ENCODE measurements at regions not wholly inside any gene's neighbourhood (a gene's known extent, or its start where the extent isn't known, plus 50 kb on each side); places are given as distances from the start of the nearest gene placed in this dataset.
"Not testable (repeated sequence)": the region's sequence is repeated elsewhere in the genome, so short reads cannot be mapped to it uniquely, and the experiment has no call there.

- TF ChIP-seq WT1 (tag by site-specific recombination; IDR thresholded peaks at IDR 0.05), result no peak
- TF ChIP-seq PRDM1 (tag by site-specific recombination; IDR thresholded peaks at IDR 0.05), result no peak
- TF ChIP-seq ZNF202 (tag by site-specific recombination; IDR thresholded peaks at IDR 0.05; ENCODE audit: borderline replicate concordance), result no peak
Observed at GRCh38 chr2:144642131-144642530, 122.2 kb upstream of the ZEB2 start (continued).

- H3K36me3 ChIP-seq (ENCODE audit: control insufficient read depth in 2 of 2, insufficient read depth in 1 of 2, low read length in 2 of 2); H3K9me3 ChIP-seq (ENCODE audit: control insufficient read depth, insufficient read depth, low read depth, low read length); CTCF ChIA-PET: not testable (repeated sequence)
Observed at GRCh38 chr2:144638250-144638649, 118.3 kb upstream of the ZEB2 start.

GRCh38 chr2:144636860-144637259 is 116.9 kb upstream of the ZEB2 start:
- H3K9me3 ChIP-seq (ENCODE audit: control insufficient read depth, insufficient read depth, low read depth, low read length); CTCF ChIA-PET; POLR2A ChIA-PET: not testable (repeated sequence)

More at GRCh38 chr2:144638250-144638649, 118.3 kb upstream of the ZEB2 start:
- H3K27ac ChIP-seq (ENCODE audit: extremely low read depth, low read depth, low read length); POLR2A ChIA-PET; H3K4me3 ChIP-seq (ENCODE audit: low read depth, low read length); H3K4me1 ChIP-seq (ENCODE audit: control insufficient read depth, insufficient read depth, low read length): not testable (repeated sequence)

GRCh38 chr2:144632809-144633208 is 112.9 kb upstream of the ZEB2 start:
- H3K36me3 ChIP-seq (ENCODE audit: control insufficient read depth in 2 of 2, insufficient read depth in 1 of 2, low read length in 2 of 2), result no peaks in the 10 kb centered on the region
- TF ChIP-seq ZNF76 (tag by site-specific recombination; IDR thresholded peaks at IDR 0.05; ENCODE audit: borderline replicate concordance, low read depth) (no peak), ZFHX2 (tag by site-specific recombination; conservative IDR thresholded peaks at IDR 0.05) (no peak), ZNF48 (tag by site-specific recombination; IDR thresholded peaks at IDR 0.05) (no peak), ZNF518A (tag by site-specific recombination; conservative IDR thresholded peaks at IDR 0.05; ENCODE audit: low read depth) (no peak), ZNF133 (tag by site-specific recombination; IDR thresholded peaks at IDR 0.05) (no peak), ZNF426 (tag by site-specific recombination; IDR thresholded peaks at IDR 0.05) (no peak), ZNF239 (tag by site-specific recombination; IDR thresholded peaks at IDR 0.05) (no peak), ZNF311 (tag by site-specific recombination; IDR thresholded peaks at IDR 0.05; ENCODE audit: borderline replicate concordance) (no peak), ZNF37A (tag by site-specific recombination; IDR thresholded peaks at IDR 0.05) (no peak), ZNF510 (tag by site-specific recombination; IDR thresholded peaks at IDR 0.05; ENCODE audit: insufficient replicate concordance) (no peak), KLF10 (tag by site-specific recombination; IDR thresholded peaks at IDR 0.05) (no peak), ZNF692 (tag by site-specific recombination; IDR thresholded peaks at IDR 0.05) (no peak), ZNF843 (tag by site-specific recombination; IDR thresholded peaks at IDR 0.05) (no peak), MYNN (tag by site-specific recombination; IDR thresholded peaks at IDR 0.05; ENCODE audit: borderline replicate concordance) (no peak), WT1 (tag by site-specific recombination; IDR thresholded peaks at IDR 0.05) (no peak)
- no peaks in the 10 kb centered on the region for H3K4me1 ChIP-seq (ENCODE audit: control insufficient read depth, insufficient read depth, low read length)
- no peak overlapping the region for H3K4me3 ChIP-seq (ENCODE audit: low read depth, low read length)
- ChIA-PET CTCF (no interaction called here), POLR2A (no interaction called here)
- no peak overlapping the region for H3K27ac ChIP-seq (ENCODE audit: extremely low read depth, low read depth, low read length)
- H3K9me3 ChIP-seq (ENCODE audit: control insufficient read depth, insufficient read depth, low read depth, low read length), result no peaks in the 10 kb centered on the region

More at GRCh38 chr2:144636860-144637259, 116.9 kb upstream of the ZEB2 start:
- not testable (repeated sequence) for H3K4me3 ChIP-seq (ENCODE audit: low read depth, low read length); H3K36me3 ChIP-seq (ENCODE audit: control insufficient read depth in 2 of 2, insufficient read depth in 1 of 2, low read length in 2 of 2); H3K4me1 ChIP-seq (ENCODE audit: control insufficient read depth, insufficient read depth, low read length); H3K27ac ChIP-seq (ENCODE audit: extremely low read depth, low read depth, low read length)

Measured in HEK293 (cell line).